Trophoblast cell (in vitro differentiated cells and primary cell): ENCODE measurements at regions not wholly inside any gene's neighbourhood (a gene's known extent, or its start where the extent isn't known, plus 50 kb on each side); places are given as distances from the start of the nearest gene placed in this dataset.

Experiments used
- DNase-seq, 2 donors: peaks; one replicate each; pipeline ENCODE4 v3.0.0-alpha.2; 2016
- H2AFZ ChIP-seq: 2 replicates; pipeline ENCODE4 v1.6.1; 2013; ENCODE audit warnings: low read length, moderate library complexity, mild to moderate bottlenecking; ENCODE audit not compliant: insufficient read depth, poor library complexity
- H2AK5ac ChIP-seq: 2 replicates; pipeline ENCODE4 v1.6.1; 2013; ENCODE audit warnings: mild to moderate bottlenecking, low read length
- H2BK120ac ChIP-seq: 2 replicates; pipeline ENCODE4 v1.6.1; 2013; ENCODE audit warnings: low read length, mild to moderate bottlenecking, moderate library complexity; ENCODE audit not compliant: insufficient read depth, poor library complexity
- H2BK12ac ChIP-seq: 2 replicates; pipeline ENCODE4 v1.6.1; 2013; ENCODE audit warnings: mild to moderate bottlenecking, low read length, moderate library complexity
- H2BK5ac ChIP-seq: 2 replicates; pipeline ENCODE4 v1.6.1; 2013; ENCODE audit warnings: low read length, low read depth, moderate library complexity, mild to moderate bottlenecking; ENCODE audit not compliant: poor library complexity
- H3K14ac ChIP-seq: 2 replicates; pipeline ENCODE4 v1.6.1; 2013; ENCODE audit warnings: mild to moderate bottlenecking, low read length
- H3K18ac ChIP-seq: 2 replicates; pipeline ENCODE4 v1.6.1; 2013; ENCODE audit warnings: mild to moderate bottlenecking, low read length
- H3K23ac ChIP-seq: 2 replicates; pipeline ENCODE4 v1.6.1; 2013; ENCODE audit warnings: low read length
- H3K27ac ChIP-seq: 2 replicates; pipeline ENCODE4 v1.5.1; 2013; ENCODE audit warnings: low read depth, mild to moderate bottlenecking, inconsistent platforms, low read length, moderate library complexity
- H3K27me3 ChIP-seq: 2 replicates; pipeline ENCODE4 v1.6.1; 2013; ENCODE audit warnings: inconsistent platforms, mild to moderate bottlenecking, low read length, moderate library complexity; ENCODE audit not compliant: insufficient read depth
- H3K36me3 ChIP-seq, 2 experiments: 1 replicate in 1 of 2; 2 replicates in 1 of 2; pipeline ENCODE4 v1.6.1; 2013; ENCODE audit warnings: low read length in 2 of 2, mild to moderate bottlenecking in 2 of 2, moderate library complexity in 1 of 2; ENCODE audit not compliant: insufficient read depth in 2 of 2, control insufficient read depth in 1 of 2
- H3K4ac ChIP-seq: 2 replicates; pipeline ENCODE4 v1.6.1; 2013; ENCODE audit warnings: low read depth, mild to moderate bottlenecking, low read length, moderate library complexity
- H3K4me1 ChIP-seq, 2 experiments: 1 replicate in 1 of 2; 2 replicates in 1 of 2; pipeline ENCODE4 v1.6.1; 2013; ENCODE audit warnings: low read length in 2 of 2, mild to moderate bottlenecking in 2 of 2, moderate library complexity in 1 of 2; ENCODE audit not compliant: insufficient read depth in 2 of 2, control insufficient read depth in 1 of 2
- H3K4me2 ChIP-seq: 2 replicates; pipeline ENCODE4 v1.6.1; 2013; ENCODE audit warnings: inconsistent platforms, mild to moderate bottlenecking, low read length, moderate library complexity
- H3K4me3 ChIP-seq: 2 replicates; pipeline ENCODE4 v1.5.1; 2013; ENCODE audit warnings: mild to moderate bottlenecking, low read depth, low read length, inconsistent platforms
- H3K79me1 ChIP-seq: one replicate; pipeline ENCODE4 v1.6.1; 2013; ENCODE audit warnings: low read length
- H3K79me2 ChIP-seq: 2 replicates; pipeline ENCODE4 v1.6.1; 2013; ENCODE audit warnings: low read length, mild to moderate bottlenecking; ENCODE audit not compliant: control insufficient read depth, insufficient read depth, poor library complexity
- H3K9ac ChIP-seq: 2 replicates; pipeline ENCODE4 v1.6.1; 2013; ENCODE audit warnings: mild to moderate bottlenecking, low read length
- H3K9me3 ChIP-seq: 2 replicates; pipeline ENCODE4 v1.6.1; 2013; ENCODE audit warnings: low read depth, mild to moderate bottlenecking, control low read depth, inconsistent platforms, low read length; ENCODE audit not compliant: insufficient read depth
- H4K12ac ChIP-seq: 2 replicates; pipeline ENCODE4 v1.6.1; 2013; ENCODE audit warnings: low read depth, mild to moderate bottlenecking, low read length, moderate library complexity
- H4K8ac ChIP-seq: 2 replicates; pipeline ENCODE4 v1.6.1; 2013; ENCODE audit warnings: low read depth, mild to moderate bottlenecking, low read length, moderate library complexity
- H4K91ac ChIP-seq: one replicate; pipeline ENCODE4 v1.6.1; 2013; ENCODE audit warnings: low read depth, mild to moderate bottlenecking, low read length, moderate library complexity
- WGBS: extraction: QIAGEN DNeasy Blood & Tissue Kit; methylation state at CpG from one replicate; pipeline ENCODE4 v1.1.7; 2013; ENCODE audit warnings: missing lambda C conversion rate; ENCODE audit not compliant: insufficient read length, insufficient coverage; ENCODE audit errors: extremely low coverage; 5-methylcytosine and 5-hydroxymethylcytosine counted together

- Histone ChIP-seq H2AK5ac (no peak overlapping the region), H3K27ac (no peak overlapping the region), H3K4me1 (no peaks in the 10 kb centered on the region), H3K14ac (no peak overlapping the region), H3K79me2 (no peaks in the 10 kb centered on the region), H3K36me3 (no peaks in the 10 kb centered on the region), H4K91ac (no peak overlapping the region), H4K8ac (no peak overlapping the region), H3K9ac (no peak overlapping the region), H3K27me3 (no peaks in the 10 kb centered on the region), H3K79me1 (no peaks in the 10 kb centered on the region), H3K4ac (no peak overlapping the region), H3K23ac (no peak overlapping the region), H2BK12ac (no peak overlapping the region), H2BK5ac (no peak overlapping the region), H3K4me3 (no peak overlapping the region), H3K4me2 (no peak overlapping the region), H2AFZ (no peak overlapping the region), H2BK120ac (no peak overlapping the region), H3K18ac (no peak overlapping the region), H3K9me3 (no peaks in the 10 kb centered on the region), H4K12ac (no peak overlapping the region)
- no CpG with 5 or more reads among the region's 1 CpG for WGBS
- DNase-seq, result no peak
Observed at GRCh38 chr4:115219862-115220261, 106.4 kb upstream of the NDST4 start.

GRCh38 chr4:115219315-115219860 is 106.0 kb upstream of the NDST4 start:
- no peaks in the 10 kb centered on the region for H3K4me1 ChIP-seq
- H3K4me2 ChIP-seq, result no peak overlapping the region
- no peak overlapping the region for H2AFZ ChIP-seq
- H3K23ac ChIP-seq, result no peak overlapping the region
- no peak overlapping the region for H3K27ac ChIP-seq
- H2BK5ac ChIP-seq, result no peak overlapping the region
- no peak overlapping the region for H3K4me3 ChIP-seq
- H4K12ac ChIP-seq, result no peak overlapping the region
- no peak overlapping the region for H2AK5ac ChIP-seq
- no peaks in the 10 kb centered on the region for H3K9me3 ChIP-seq
- H2BK120ac ChIP-seq, result no peak overlapping the region
- H3K36me3 ChIP-seq, result no peaks in the 10 kb centered on the region
- H2BK12ac ChIP-seq, result no peak overlapping the region
- no peak overlapping the region for H4K91ac ChIP-seq
- H3K27me3 ChIP-seq, result no peaks in the 10 kb centered on the region
- no peak overlapping the region for H3K14ac ChIP-seq
- no peak overlapping the region for H3K4ac ChIP-seq
- H3K79me2 ChIP-seq, result no peaks in the 10 kb centered on the region
- DNase-seq, result no peak
- no peak overlapping the region for H4K8ac ChIP-seq
- H3K9ac ChIP-seq, result no peak overlapping the region
- WGBS, result no CpG with 5 or more reads among the region's 2 CpGs
- H3K79me1 ChIP-seq, result no peaks in the 10 kb centered on the region
- no peak overlapping the region for H3K18ac ChIP-seq

DNA sequence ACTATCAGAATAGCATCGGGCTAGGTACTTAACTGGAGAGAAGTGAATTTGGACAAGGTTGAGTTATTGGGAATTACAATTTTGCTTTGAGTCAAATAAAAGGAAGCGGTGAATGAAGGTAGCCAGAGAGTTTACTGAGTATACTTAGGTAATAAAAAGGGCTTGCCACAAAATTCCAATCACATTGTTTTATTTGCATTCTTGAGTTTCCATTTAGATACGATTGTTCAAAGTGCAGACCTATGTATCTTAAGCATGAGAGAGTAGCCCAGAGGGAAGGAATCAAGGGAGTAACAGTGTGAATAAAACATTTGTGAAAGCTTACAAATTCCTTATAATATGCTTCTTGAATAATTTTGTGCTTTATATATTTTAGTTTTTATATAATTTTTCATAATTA is 102.5 kb upstream of the NDST4 start:
- Histone ChIP-seq H3K18ac (no peak overlapping the region), H3K4me3 (no peak overlapping the region), H3K4me1 (no peaks in the 10 kb centered on the region), H3K79me2 (no peaks in the 10 kb centered on the region), H3K23ac (no peak overlapping the region), H4K8ac (no peak overlapping the region), H3K9me3 (no peaks in the 10 kb centered on the region), H3K9ac (no peak overlapping the region), H2AFZ (no peak overlapping the region), H3K27me3 (no peaks in the 10 kb centered on the region), H3K27ac (no peak overlapping the region), H4K12ac (no peak overlapping the region), H2BK120ac (no peak overlapping the region), H2BK5ac (no peak overlapping the region), H2BK12ac (no peak overlapping the region), H3K14ac (no peak overlapping the region), H3K4me2 (no peak overlapping the region), H3K36me3 (no peaks in the 10 kb centered on the region), H2AK5ac (no peak overlapping the region), H4K91ac (no peak overlapping the region), H3K79me1 (no peaks in the 10 kb centered on the region), H3K4ac (no peak overlapping the region)
- DNase-seq, result no peak
- no CpG with 5 or more reads among the region's 3 CpGs for WGBS

DNA sequence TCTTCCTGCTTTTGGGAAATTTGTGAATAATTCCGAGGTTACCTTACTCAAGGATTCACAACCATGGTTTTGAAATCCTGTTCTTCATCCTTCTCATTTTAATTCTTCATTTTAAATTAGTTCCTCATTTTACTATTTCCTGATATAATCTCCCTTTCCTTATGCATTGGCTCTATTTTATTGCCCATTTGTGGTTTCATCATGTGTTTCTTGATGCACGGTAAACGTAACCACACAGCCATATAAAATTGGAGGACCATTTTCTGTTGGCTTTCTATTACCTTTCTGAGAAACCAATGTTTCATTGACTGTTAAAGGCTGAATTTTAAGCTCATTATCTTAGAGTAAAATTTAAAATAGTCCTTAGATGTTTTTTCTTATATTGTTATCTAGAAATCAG is 100.3 kb upstream of the NDST4 start:
- Histone ChIP-seq H3K4ac (no peak overlapping the region), H3K79me1 (no peaks in the 10 kb centered on the region), H3K27me3 (no peaks in the 10 kb centered on the region), H3K4me3 (no peak overlapping the region), H3K79me2 (no peaks in the 10 kb centered on the region), H2AK5ac (no peak overlapping the region), H2AFZ (no peak overlapping the region), H3K18ac (no peak overlapping the region), H2BK5ac (no peak overlapping the region), H3K4me1 (no peaks in the 10 kb centered on the region), H3K27ac (no peak overlapping the region), H3K36me3 (no peaks in the 10 kb centered on the region), H3K14ac (no peak overlapping the region), H4K12ac (no peak overlapping the region), H4K91ac (no peak overlapping the region), H3K9me3 (no peaks in the 10 kb centered on the region), H2BK120ac (no peak overlapping the region), H3K23ac (no peak overlapping the region), H3K4me2 (no peak overlapping the region), H2BK12ac (no peak overlapping the region), H3K9ac (no peak overlapping the region), H4K8ac (no peak overlapping the region)
- no peak for DNase-seq
- no CpG with 5 or more reads among the region's 3 CpGs for WGBS
